IMR-90 (cell line): ENCODE measurements at regions not wholly inside any gene's neighbourhood (a gene's known extent, or its start where the extent isn't known, plus 50 kb on each side); places are given as distances from the start of the nearest gene placed in this dataset.

Source experiments
- ATAC-seq: fragments of 200-7000 bp; cut with Tn5 transposase; 2 replicates; pipeline ENCODE4 v1.9.1; 2020; ENCODE audit warnings: low read depth, mild to moderate bottlenecking, moderate library complexity
- BruUV-seq: library from RNA; stranded (reverse); fragments of 400-500 nt; replicated peaks from 2 replicates; lab custom pipeline; 2021; lab: Mats Ljungman, UMichigan
- CTCF ChIA-PET: fragments of 300-600 bp; formaldehyde crosslinking; extraction: SDS; loops from one replicate; lab custom pipeline; 2021; ENCODE audit warnings: antibody characterized with exemption; lab: Yijun Ruan, JAX
- POLR2A ChIA-PET: fragments of 300-600 bp; sonication (Branson Sonifier 250); formaldehyde crosslinking; loops from one replicate; lab custom pipeline; 2022; ENCODE audit warnings: antibody characterized with exemption; ENCODE audit not compliant: unreplicated experiment; lab: Charles Lee
- DNase-seq: peaks from one replicate; pipeline ENCODE4 v3.0.0; 2013
- H2AFZ ChIP-seq: replicated peaks from 2 replicates; pipeline ENCODE3; 2013; ENCODE audit warnings: low read length, mild to moderate bottlenecking; ENCODE audit not compliant: poor library complexity
- H2AK5ac ChIP-seq: 2 replicates; pipeline ENCODE4 v1.6.1; 2013; ENCODE audit warnings: low read depth, low read length, inconsistent platforms
- H2AK9ac ChIP-seq: replicated peaks from 2 replicates; pipeline ENCODE3; 2013; ENCODE audit warnings: mild to moderate bottlenecking, low read depth, low read length, moderate library complexity; ENCODE audit not compliant: poor library complexity
- H2BK120ac ChIP-seq: 2 replicates; pipeline ENCODE4 v1.6.1; 2013; ENCODE audit warnings: low read depth, low read length, inconsistent platforms
- H2BK15ac ChIP-seq: 3 replicates; pipeline ENCODE4 v1.6.1; 2013; ENCODE audit warnings: low read depth, low read length, inconsistent platforms
- H2BK20ac ChIP-seq: 2 replicates; pipeline ENCODE4 v1.6.1; 2013; ENCODE audit warnings: low read depth, mild to moderate bottlenecking, inconsistent platforms, low read length, moderate library complexity
- H2BK5ac ChIP-seq: 2 replicates; pipeline ENCODE4 v1.6.1; 2013; ENCODE audit warnings: mild to moderate bottlenecking, low read depth, low read length, inconsistent platforms; ENCODE audit not compliant: poor library complexity, severe bottlenecking
- H3K14ac ChIP-seq: replicated peaks from 2 replicates; pipeline ENCODE4 v1.6.1; 2013; ENCODE audit warnings: low read depth, low read length, inconsistent platforms
- H3K18ac ChIP-seq: 2 replicates; pipeline ENCODE4 v1.6.1; 2013; ENCODE audit warnings: low read depth, low read length, control low read depth
- H3K23ac ChIP-seq: 2 replicates; pipeline ENCODE4 v1.6.1; 2013; ENCODE audit warnings: low read depth, low read length, inconsistent platforms
- H3K27ac ChIP-seq: 2 replicates; pipeline ENCODE4 v1.5.1; 2013; ENCODE audit warnings: mild to moderate bottlenecking, control low read depth, low read length; ENCODE audit not compliant: insufficient read depth
- H3K27me3 ChIP-seq: 2 replicates; pipeline ENCODE4 v1.6.1; 2013; ENCODE audit warnings: low read length; ENCODE audit not compliant: control insufficient read depth, insufficient read depth
- H3K36me3 ChIP-seq: 2 replicates; pipeline ENCODE4 v1.6.1; 2013; ENCODE audit warnings: low read length, mixed read lengths; ENCODE audit not compliant: control insufficient read depth, insufficient read depth
- H3K4ac ChIP-seq: 2 replicates; pipeline ENCODE4 v1.6.1; 2013; ENCODE audit warnings: low read depth, low read length, inconsistent platforms
- H3K4me1 ChIP-seq: 2 replicates; pipeline ENCODE4 v1.6.1; 2013; ENCODE audit warnings: low read length, mixed read lengths; ENCODE audit not compliant: control insufficient read depth, insufficient read depth
- H3K4me2 ChIP-seq: 2 replicates; pipeline ENCODE4 v1.6.1; 2013; ENCODE audit warnings: low read depth, mild to moderate bottlenecking, control low read depth, low read length, moderate library complexity
- H3K4me3 ChIP-seq: 2 replicates; pipeline ENCODE4 v1.5.1; 2013; ENCODE audit warnings: low read depth, mild to moderate bottlenecking, control low read depth, low read length, moderate library complexity; ENCODE audit not compliant: insufficient read depth
- H3K56ac ChIP-seq: 2 replicates; pipeline ENCODE4 v1.6.1; 2013; ENCODE audit warnings: low read length, inconsistent platforms; ENCODE audit not compliant: insufficient read depth; ENCODE audit errors: extremely low read depth
- H3K79me1 ChIP-seq, 2 experiments: 2 replicates each; pipeline ENCODE4 v1.6.1; 2013; ENCODE audit warnings: low read length in 2 of 2, inconsistent platforms in 1 of 2, low read depth in 1 of 2
- H3K9ac ChIP-seq: 2 replicates; pipeline ENCODE4 v1.6.1; 2013; ENCODE audit warnings: low read depth, low read length, control low read depth
- H3K9me1 ChIP-seq: 2 replicates; pipeline ENCODE4 v1.6.1; 2013; ENCODE audit warnings: low read length, inconsistent platforms; ENCODE audit not compliant: insufficient read depth
- H3K9me3 ChIP-seq: 2 replicates; pipeline ENCODE4 v1.6.1; 2013; ENCODE audit warnings: low read length; ENCODE audit not compliant: control insufficient read depth, insufficient read depth
- H4K20me1 ChIP-seq: 2 replicates; pipeline ENCODE4 v1.6.1; 2013; ENCODE audit warnings: low read length, inconsistent platforms; ENCODE audit not compliant: insufficient read depth
- H4K5ac ChIP-seq: 2 replicates; pipeline ENCODE4 v1.6.1; 2013; ENCODE audit warnings: mild to moderate bottlenecking, low read depth, low read length, control low read depth
- H4K8ac ChIP-seq, 2 experiments: 2 replicates each; pipeline ENCODE4 v1.6.1; 2013; ENCODE audit warnings: low read depth in 2 of 2, low read length in 2 of 2, control low read depth in 1 of 2, inconsistent platforms in 1 of 2
- H4K91ac ChIP-seq: 2 replicates; pipeline ENCODE4 v1.6.1; 2013; ENCODE audit warnings: low read depth, low read length, inconsistent platforms; ENCODE audit not compliant: insufficient read depth
- MAFK ChIP-seq: IDR thresholded peaks from 2 replicates; pipeline ENCODE4 v1.6.1; 2012; ENCODE audit warnings: low read depth, low read length, improper control_type of control experiment
- SMC3 ChIP-seq: fragments of 150-350 bp; IDR thresholded peaks from 2 replicates; pipeline ENCODE4 v1.6.1; 2016; ENCODE audit warnings: low read depth, mild to moderate bottlenecking, antibody characterized with exemption, low read length, moderate library complexity
- WGBS, 2 experiments: methylation state at CpG; one replicate each; pipeline versions ENCODE4 v1.1.5 to v1.1.7; 2013; ENCODE audit warnings: missing lambda C conversion rate in 2 of 2; ENCODE audit not compliant: insufficient read length in 1 of 2; ENCODE audit errors: extremely low coverage in 2 of 2; 5-methylcytosine and 5-hydroxymethylcytosine counted together
- dilution Hi-C: fragments of 300-500 bp; cut with HindIII; formaldehyde crosslinking; loops from one replicate; pipeline ENCODE4 v1.14.3; 2018; ENCODE audit warnings: low sequenced_read_pairs; ENCODE audit not compliant: unreplicated experiment
- in situ Hi-C: fragments of 300-500 bp; cut with MboI; formaldehyde crosslinking; loops from 3 replicates; pipeline ENCODE4 v1.14.3; 2019; ENCODE audit warnings: low sequenced_read_pairs, inconsistent platforms, mixed read lengths
- intact Hi-C: fragments of 100-400 bp; cut with micrococcal nuclease; formaldehyde crosslinking; loops from 2 replicates; pipeline ENCODE4 v1.10.0; 2022

- H2BK20ac ChIP-seq = no peak overlapping the region
- H3K18ac ChIP-seq = no peak overlapping the region
- H2AK9ac ChIP-seq = no peak overlapping the region
- H2BK5ac ChIP-seq = no peak overlapping the region
- no peak overlapping the region for H3K4ac ChIP-seq
- ATAC-seq = no peak
- no peak overlapping the region for H2BK120ac ChIP-seq
- no peak overlapping the region for H3K4me2 ChIP-seq
- ChIA-PET POLR2A (no interaction called here), CTCF (interaction anchor here (0.6 kb wide), 1 partner anchor 53 kb away, joined by 5 read pairs; no protein-coding TSS in a partner anchor)
- BruUV-seq = no TSS peak
- intact Hi-C loops (loop anchor here (10.0 kb wide), 1 partner anchor 717 kb away; no protein-coding TSS in a partner anchor), dilution Hi-C loops (no loop called here), in situ Hi-C loops (no loop called here)
- H2AFZ ChIP-seq = no peak overlapping the region
- no peak overlapping the region for H2BK15ac ChIP-seq
- H3K4me1 ChIP-seq = no peaks in the 10 kb centered on the region
- no peak overlapping the region for H3K27ac ChIP-seq
- H3K36me3 ChIP-seq = no peaks in the 10 kb centered on the region
- TF ChIP-seq MAFK (peak; percentile 72), SMC3 (no peak)
- no CpG with 5 or more reads among the region's 2 CpGs for WGBS, 2 experiments
- H3K9me1 ChIP-seq = no peaks in the 10 kb centered on the region
- no peak overlapping the region for H3K56ac ChIP-seq
- no peak overlapping the region for H3K9ac ChIP-seq
- no peak overlapping the region for H4K91ac ChIP-seq
- H4K5ac ChIP-seq = no peak overlapping the region
- H2AK5ac ChIP-seq = no peak overlapping the region
- DNase-seq = no peak
- H3K14ac ChIP-seq = no peak overlapping the region
- H4K8ac ChIP-seq = no peak overlapping the region
- H3K23ac ChIP-seq = no peak overlapping the region
- H3K79me1 ChIP-seq = no peaks in the 10 kb centered on the region
- no peaks in the 10 kb centered on the region for H3K27me3 ChIP-seq
- no peaks in the 10 kb centered on the region for H3K9me3 ChIP-seq
- no peak overlapping the region for H3K4me3 ChIP-seq
- H4K20me1 ChIP-seq = no peaks in the 10 kb centered on the region
Measured at GRCh38 chr2:198368089-198368488, 563.7 kb downstream of the PLCL1 start.
